Activated T-cell treated with anti-CD3 and anti-CD28 coated beads, Interleukin-2, amount 50 U/mL, for 24 hours (primary cell): ENCODE measurements at regions not wholly inside any gene's neighbourhood (a gene's known extent, or its start where the extent isn't known, plus 50 kb on each side); places are given as distances from the start of the nearest gene placed in this dataset.
A peak's percentile ranks its signal among the peaks of the same experiment; 100 is the strongest.

Source experiments
- DNase-seq: peaks from one replicate; pipeline ENCODE4 v3.0.0-alpha.2; 2020
- H3K27ac Mint-ChIP-seq: 2 replicates; pipeline ENCODE4 v1.8.0; 2020; ENCODE audit warnings: mild to moderate bottlenecking, mixed read lengths
- H3K27me3 Mint-ChIP-seq: 2 replicates; pipeline ENCODE4 v1.8.0; 2020; ENCODE audit warnings: mixed read lengths
- H3K36me3 Mint-ChIP-seq: 2 replicates; pipeline ENCODE4 v1.8.0; 2020; ENCODE audit warnings: low read depth, mixed read lengths
- H3K4me1 Mint-ChIP-seq: 2 replicates; pipeline ENCODE4 v1.8.0; 2020; ENCODE audit warnings: low read depth, mixed read lengths
- H3K4me3 Mint-ChIP-seq: 2 replicates; pipeline ENCODE4 v1.8.0; 2020; ENCODE audit warnings: mild to moderate bottlenecking, moderate library complexity, mixed read lengths
- H3K9me3 Mint-ChIP-seq: 2 replicates; pipeline ENCODE4 v1.8.0; 2020; ENCODE audit warnings: mixed read lengths

- H3K4me3 Mint-ChIP-seq, result no peak overlapping the region
- H3K27me3 Mint-ChIP-seq, result peaks cover 40% of the 10 kb centered on the region
- H3K36me3 Mint-ChIP-seq, result no peaks in the 10 kb centered on the region
- no peak for DNase-seq
- H3K4me1 Mint-ChIP-seq, result peaks cover 16% of the 10 kb centered on the region
- no peak overlapping the region for H3K27ac Mint-ChIP-seq
- H3K9me3 Mint-ChIP-seq, result no peaks in the 10 kb centered on the region
Measured at GRCh38 chr5:171596391-171596878, 177.0 kb downstream of the FGF18 start.

DNA sequence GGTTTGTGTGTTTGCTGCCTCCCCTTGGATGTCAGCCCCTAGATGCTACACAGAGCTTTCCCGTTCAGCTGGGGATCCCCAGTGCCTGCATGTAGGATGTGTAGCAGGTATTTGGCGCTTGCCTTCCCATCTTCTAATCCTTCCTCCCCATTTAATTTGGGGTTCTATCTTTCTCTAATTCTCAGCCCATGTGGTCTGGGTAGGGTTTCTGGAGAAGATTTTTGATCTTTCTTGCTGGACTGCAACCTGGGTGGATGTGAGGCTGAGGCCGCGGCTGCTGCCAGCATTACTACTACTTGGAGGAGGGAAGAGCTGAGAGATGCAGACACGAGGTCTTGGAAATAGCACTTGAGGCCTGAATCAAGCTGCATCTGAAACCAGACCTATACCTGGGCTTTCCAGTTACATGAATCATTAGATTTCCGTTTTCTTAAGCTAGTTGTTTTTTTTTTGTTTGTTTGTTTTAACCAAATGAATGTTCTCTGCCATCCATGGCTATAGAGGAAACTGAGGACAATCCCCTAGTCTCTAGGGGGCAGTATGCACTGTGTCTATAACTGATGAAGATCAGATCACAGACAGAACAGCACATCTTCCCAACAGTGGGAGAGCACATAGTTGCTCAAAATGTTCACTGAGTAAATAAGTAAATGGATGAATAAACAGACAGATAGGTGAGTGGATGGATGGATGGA is 178.6 kb downstream of the FGF18 start:
- Mint-ChIP-seq H3K36me3 (no peaks in the 10 kb centered on the region), H3K27me3 (peaks cover 39% of the 10 kb centered on the region), H3K27ac (no peak overlapping the region), H3K4me1 (peaks cover 19% of the 10 kb centered on the region), H3K4me3 (no peak overlapping the region), H3K9me3 (no peaks in the 10 kb centered on the region)
- DNase-seq, result no peak

GRCh38 chr5:171598641-171599152 is 179.2 kb downstream of the FGF18 start:
- Mint-ChIP-seq H3K27ac (no peak overlapping the region), H3K4me1 (peaks cover 19% of the 10 kb centered on the region), H3K9me3 (no peaks in the 10 kb centered on the region), H3K27me3 (peaks cover 36% of the 10 kb centered on the region), H3K36me3 (no peaks in the 10 kb centered on the region), H3K4me3 (no peak overlapping the region)
- no peak for DNase-seq

GRCh38 chr5:171599411-171599810 is 180.0 kb downstream of the FGF18 start:
- Mint-ChIP-seq H3K4me3 (no peak overlapping the region), H3K27ac (no peak overlapping the region), H3K27me3 (peaks cover 40% of the 10 kb centered on the region), H3K36me3 (no peaks in the 10 kb centered on the region), H3K4me1 (peaks cover 19% of the 10 kb centered on the region), H3K9me3 (no peaks in the 10 kb centered on the region)
- no peak for DNase-seq

GRCh38 chr5:171599957-171600612 is 180.6 kb downstream of the FGF18 start:
- H3K27me3 Mint-ChIP-seq, result peaks cover 46% of the 10 kb centered on the region
- no peaks in the 10 kb centered on the region for H3K36me3 Mint-ChIP-seq
- no peak overlapping the region for H3K4me3 Mint-ChIP-seq
- H3K9me3 Mint-ChIP-seq, result no peaks in the 10 kb centered on the region
- H3K4me1 Mint-ChIP-seq, result peaks cover 19% of the 10 kb centered on the region
- H3K27ac Mint-ChIP-seq, result no peak overlapping the region
- no peak for DNase-seq

DNA sequence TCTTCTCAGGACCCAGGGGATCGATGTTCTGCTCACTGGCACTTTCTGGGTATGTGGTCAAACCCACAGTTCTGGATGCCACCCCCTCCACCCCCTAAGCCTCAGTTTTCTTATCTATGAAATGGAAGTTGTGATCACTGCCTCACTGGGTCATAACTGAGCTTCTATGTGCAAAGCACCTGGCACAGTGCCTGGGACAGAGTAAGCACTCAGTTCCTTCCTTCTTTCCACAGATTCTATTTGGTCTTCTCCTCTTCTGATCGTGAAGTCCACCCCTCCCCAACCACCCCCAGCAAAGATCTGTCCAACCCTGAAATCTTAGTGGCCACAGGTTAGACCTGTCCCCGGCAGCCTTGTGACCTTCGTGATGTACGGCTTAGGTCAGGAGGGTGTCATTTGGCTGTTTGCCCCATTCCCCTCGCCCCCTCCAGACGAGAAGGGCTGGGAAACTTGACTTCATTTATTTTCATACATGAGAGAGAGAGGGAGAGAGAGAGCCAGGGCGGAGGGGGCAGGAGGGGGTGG is 181.4 kb downstream of the FGF18 start:
- H3K27ac Mint-ChIP-seq, result no peak overlapping the region
- H3K4me3 Mint-ChIP-seq, result no peak overlapping the region
- H3K4me1 Mint-ChIP-seq, result peaks cover 14% of the 10 kb centered on the region
- peaks cover 42% of the 10 kb centered on the region for H3K27me3 Mint-ChIP-seq
- H3K36me3 Mint-ChIP-seq, result no peaks in the 10 kb centered on the region
- DNase-seq, result no peak
- H3K9me3 Mint-ChIP-seq, result no peaks in the 10 kb centered on the region

DNA sequence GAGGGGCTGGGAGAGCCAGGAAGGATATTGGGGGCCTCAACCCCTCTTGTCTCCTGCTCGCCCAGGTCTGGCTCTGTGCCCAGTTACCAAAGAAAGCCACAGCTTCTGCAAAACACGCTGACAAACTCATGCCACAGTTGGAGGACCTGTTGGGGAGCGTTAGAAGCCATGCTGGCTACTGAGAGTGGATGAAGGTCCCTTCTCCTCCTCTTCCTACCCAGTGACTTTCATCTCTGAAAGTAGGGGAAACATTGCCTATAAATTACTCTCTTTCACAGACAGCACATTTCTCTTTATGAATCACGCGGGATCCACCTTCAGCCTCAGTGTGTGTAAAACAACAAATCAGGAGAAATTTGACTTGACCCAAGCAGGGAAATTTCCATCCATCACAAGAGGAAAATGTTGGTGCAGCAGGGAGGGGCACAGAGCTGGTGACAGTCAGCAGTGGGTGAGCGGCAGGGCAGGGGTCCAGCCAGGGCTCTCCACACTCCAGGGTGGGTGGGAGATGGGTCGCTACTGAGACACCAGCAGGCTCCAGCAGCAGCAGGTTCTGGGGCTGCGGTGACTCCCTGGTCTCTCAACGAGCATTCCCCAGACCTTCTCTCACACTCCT is 181.9 kb downstream of the FGF18 start:
- Mint-ChIP-seq H3K9me3 (peaks cover 3% of the 10 kb centered on the region), H3K36me3 (no peaks in the 10 kb centered on the region), H3K27ac (peak overlapping the region; percentile 73), H3K27me3 (peaks cover 46% of the 10 kb centered on the region), H3K4me1 (peaks cover 13% of the 10 kb centered on the region), H3K4me3 (no peak overlapping the region)
- DNase-seq, result no peak

GRCh38 chr5:171603591-171603990 is 182.0 kb upstream of the SMIM23 start:
- no peak overlapping the region for H3K4me3 Mint-ChIP-seq
- no peak for DNase-seq
- H3K9me3 Mint-ChIP-seq, result peaks cover 5% of the 10 kb centered on the region
- peaks cover 13% of the 10 kb centered on the region for H3K4me1 Mint-ChIP-seq
- H3K36me3 Mint-ChIP-seq, result no peaks in the 10 kb centered on the region
- H3K27ac Mint-ChIP-seq, result no peak overlapping the region
- H3K27me3 Mint-ChIP-seq, result peaks cover 40% of the 10 kb centered on the region

- DNase-seq, result no peak
- Mint-ChIP-seq H3K4me1 (peaks cover 13% of the 10 kb centered on the region), H3K9me3 (peaks cover 5% of the 10 kb centered on the region), H3K4me3 (no peak overlapping the region), H3K27me3 (peaks cover 46% of the 10 kb centered on the region), H3K36me3 (no peaks in the 10 kb centered on the region), H3K27ac (no peak overlapping the region)
Measured at GRCh38 chr5:171604195-171604594, 181.4 kb upstream of the SMIM23 start.

- Mint-ChIP-seq H3K4me1 (peaks cover 2% of the 10 kb centered on the region), H3K27ac (no peak overlapping the region), H3K9me3 (peaks cover 5% of the 10 kb centered on the region), H3K27me3 (peaks cover 46% of the 10 kb centered on the region), H3K36me3 (no peaks in the 10 kb centered on the region), H3K4me3 (no peak overlapping the region)
- no peak for DNase-seq
Measured at GRCh38 chr5:171606414-171607024, 179.1 kb upstream of the SMIM23 start.

GRCh38 chr5:171607863-171608262 is 177.8 kb upstream of the SMIM23 start:
- H3K4me1 Mint-ChIP-seq, result no peaks in the 10 kb centered on the region
- peaks cover 5% of the 10 kb centered on the region for H3K9me3 Mint-ChIP-seq
- no peaks in the 10 kb centered on the region for H3K36me3 Mint-ChIP-seq
- H3K4me3 Mint-ChIP-seq, result no peak overlapping the region
- peaks cover 47% of the 10 kb centered on the region for H3K27me3 Mint-ChIP-seq
- no peak for DNase-seq
- H3K27ac Mint-ChIP-seq, result no peak overlapping the region

DNA sequence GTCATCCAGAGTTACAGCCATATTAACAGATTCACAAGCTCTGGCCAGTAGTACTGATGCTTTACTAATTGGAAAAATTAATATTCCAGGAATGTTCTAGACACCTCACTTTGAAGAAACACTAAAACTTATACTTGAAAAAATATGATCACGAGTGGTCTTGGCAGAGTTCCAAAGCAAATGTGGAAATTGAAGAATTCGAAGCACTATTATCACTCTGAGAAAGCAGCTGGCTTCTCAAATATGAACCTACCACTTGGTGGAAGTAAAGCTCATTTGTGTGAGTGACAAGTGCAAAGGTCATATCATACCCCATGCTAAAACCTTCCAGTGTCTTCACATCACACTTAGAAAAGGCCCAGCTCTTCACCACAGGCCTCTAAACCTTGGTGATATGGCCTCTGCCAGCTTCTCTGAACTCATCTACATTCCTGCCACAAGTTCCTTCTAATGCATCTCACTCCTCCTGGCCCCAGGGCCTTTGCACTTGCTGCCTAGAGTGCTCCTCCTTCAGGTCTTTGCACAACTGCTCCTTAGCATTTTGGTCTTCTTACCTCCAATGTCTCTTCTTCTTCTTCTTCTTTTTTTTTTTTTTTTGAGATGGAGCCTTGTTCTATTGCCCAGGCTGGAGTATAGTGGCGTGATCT is 175.7 kb upstream of the SMIM23 start:
- no peak for DNase-seq
- Mint-ChIP-seq H3K4me3 (no peak overlapping the region), H3K27ac (no peak overlapping the region), H3K9me3 (peaks cover 5% of the 10 kb centered on the region), H3K27me3 (peaks cover 48% of the 10 kb centered on the region), H3K4me1 (no peaks in the 10 kb centered on the region), H3K36me3 (no peaks in the 10 kb centered on the region)

- no peak for DNase-seq
- H3K4me3 Mint-ChIP-seq, result no peak overlapping the region
- H3K4me1 Mint-ChIP-seq, result no peaks in the 10 kb centered on the region
- H3K36me3 Mint-ChIP-seq, result no peaks in the 10 kb centered on the region
- H3K27me3 Mint-ChIP-seq, result peaks cover 52% of the 10 kb centered on the region
- H3K27ac Mint-ChIP-seq, result no peak overlapping the region
- peaks cover 5% of the 10 kb centered on the region for H3K9me3 Mint-ChIP-seq
Measured at GRCh38 chr5:171610686-171611085, 174.9 kb upstream of the SMIM23 start.

GRCh38 chr5:171612749-171613148 is 172.9 kb upstream of the SMIM23 start:
- no peaks in the 10 kb centered on the region for H3K36me3 Mint-ChIP-seq
- H3K4me1 Mint-ChIP-seq, result no peaks in the 10 kb centered on the region
- no peak for DNase-seq
- H3K4me3 Mint-ChIP-seq, result no peak overlapping the region
- no peaks in the 10 kb centered on the region for H3K9me3 Mint-ChIP-seq
- H3K27me3 Mint-ChIP-seq, result peaks cover 39% of the 10 kb centered on the region
- H3K27ac Mint-ChIP-seq, result no peak overlapping the region
